DND-41 (cell line): ENCODE measurements at regions not wholly inside any gene's neighbourhood (a gene's known extent, or its start where the extent isn't known, plus 50 kb on each side); places are given as distances from the start of the nearest gene placed in this dataset.

Experiments
- ATAC-seq: fragments of 200-7000 bp; cut with Tn5 transposase; 3 replicates; pipeline ENCODE4 v1.9.1; 2021; ENCODE audit warnings: low read depth; ENCODE audit not compliant: insufficient read depth
- DNase-seq: peaks from one replicate; pipeline ENCODE4 v3.0.0-alpha.2; 2020
- H2AFZ ChIP-seq: 2 replicates; pipeline ENCODE4 v1.6.0; 2012; ENCODE audit warnings: low read depth, low read length
- H3K27ac ChIP-seq: 2 replicates; pipeline ENCODE4 v1.5.1; 2012; ENCODE audit warnings: low read length, inconsistent platforms
- H3K27me3 ChIP-seq: fragments of 200-600 bp; sonication (generic); 2 replicates; pipeline ENCODE4 v1.6.0; 2012; ENCODE audit warnings: low read length, mild to moderate bottlenecking, inconsistent platforms; ENCODE audit not compliant: insufficient read depth, poor library complexity
- H3K36me3 ChIP-seq: 2 replicates; pipeline ENCODE4 v1.5.1; 2012; ENCODE audit warnings: low read length, inconsistent platforms; ENCODE audit not compliant: insufficient read depth
- H3K4me1 ChIP-seq: 2 replicates; pipeline ENCODE4 v1.5.1; 2012; ENCODE audit warnings: mild to moderate bottlenecking, low read length; ENCODE audit not compliant: insufficient read depth
- H3K4me2 ChIP-seq: 2 replicates; pipeline ENCODE4 v1.6.0; 2012; ENCODE audit warnings: mild to moderate bottlenecking, moderate library complexity, low read length, inconsistent platforms; ENCODE audit not compliant: insufficient read depth
- H3K4me3 ChIP-seq, 2 experiments: fragments of 200-600 bp in 1 of 2; shearing (Covaris generic) in 1 of 2; 2 replicates each; pipeline ENCODE4 v1.5.1; 2012 to 2016; ENCODE audit warnings: inconsistent platforms in 2 of 2, low read length in 2 of 2, mild to moderate bottlenecking in 2 of 2, low read depth in 1 of 2, moderate library complexity in 1 of 2
- H3K79me2 ChIP-seq: 2 replicates; pipeline ENCODE4 v1.6.0; 2012; ENCODE audit warnings: low read length, inconsistent platforms; ENCODE audit not compliant: insufficient read depth
- H3K9ac ChIP-seq: 2 replicates; pipeline ENCODE4 v1.6.0; 2012; ENCODE audit warnings: low read depth, mild to moderate bottlenecking, inconsistent platforms, low read length, moderate library complexity
- H3K9me3 ChIP-seq: 2 replicates; pipeline ENCODE4 v1.5.1; 2012; ENCODE audit warnings: low read length, moderate library complexity, mild to moderate bottlenecking, inconsistent platforms; ENCODE audit not compliant: insufficient read depth, severe bottlenecking
- H4K20me1 ChIP-seq: 2 replicates; pipeline ENCODE4 v1.6.0; 2012; ENCODE audit warnings: low read length; ENCODE audit not compliant: insufficient read depth
- EZH2 ChIP-seq: IDR thresholded peaks from 3 replicates; pipeline ENCODE4 v1.6.1; 2012; ENCODE audit warnings: borderline replicate concordance, low read depth, mild to moderate bottlenecking, moderate library complexity, low read length, inconsistent platforms; ENCODE audit not compliant: severe bottlenecking
- TF ChIP-seq, protein P1 (sequence below): IDR thresholded peaks from 2 replicates; pipeline ENCODE4 v1.5.1; 2012; ENCODE audit warnings: borderline replicate concordance, low read length, moderate library complexity, mild to moderate bottlenecking; ENCODE audit not compliant: poor library complexity, severe bottlenecking; ENCODE audit errors: extremely low read depth

DNA sequence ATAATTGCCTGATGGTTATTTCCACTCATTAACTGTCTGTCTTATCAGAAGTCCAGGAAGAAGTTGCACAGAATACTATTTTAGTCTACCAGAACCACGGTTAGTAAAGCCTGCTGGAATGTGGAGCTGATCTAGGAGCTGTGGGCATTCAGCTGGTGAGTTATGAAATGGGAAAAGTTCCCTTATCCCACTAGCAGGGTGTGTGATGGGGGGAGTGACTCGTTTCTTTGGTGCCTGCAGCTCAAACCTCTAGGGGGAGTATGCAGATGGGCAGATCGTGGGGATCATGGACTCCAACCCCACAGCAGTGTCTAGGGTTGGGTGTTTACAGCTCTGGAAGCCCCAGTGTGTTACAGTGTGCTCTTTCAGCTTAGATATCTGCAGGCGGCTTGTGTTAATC is 305.7 kb upstream of the BOD1L1 start:
- ATAC-seq, result no peak
- H3K4me3 ChIP-seq, result no peak overlapping the region
- no peak overlapping the region for H3K4me2 ChIP-seq
- no peaks in the 10 kb centered on the region for H3K79me2 ChIP-seq
- no peaks in the 10 kb centered on the region for H4K20me1 ChIP-seq
- no peaks in the 10 kb centered on the region for H3K9me3 ChIP-seq
- no peaks in the 10 kb centered on the region for H3K36me3 ChIP-seq
- no peak overlapping the region for H3K27ac ChIP-seq
- TF ChIP-seq, protein P1, sequence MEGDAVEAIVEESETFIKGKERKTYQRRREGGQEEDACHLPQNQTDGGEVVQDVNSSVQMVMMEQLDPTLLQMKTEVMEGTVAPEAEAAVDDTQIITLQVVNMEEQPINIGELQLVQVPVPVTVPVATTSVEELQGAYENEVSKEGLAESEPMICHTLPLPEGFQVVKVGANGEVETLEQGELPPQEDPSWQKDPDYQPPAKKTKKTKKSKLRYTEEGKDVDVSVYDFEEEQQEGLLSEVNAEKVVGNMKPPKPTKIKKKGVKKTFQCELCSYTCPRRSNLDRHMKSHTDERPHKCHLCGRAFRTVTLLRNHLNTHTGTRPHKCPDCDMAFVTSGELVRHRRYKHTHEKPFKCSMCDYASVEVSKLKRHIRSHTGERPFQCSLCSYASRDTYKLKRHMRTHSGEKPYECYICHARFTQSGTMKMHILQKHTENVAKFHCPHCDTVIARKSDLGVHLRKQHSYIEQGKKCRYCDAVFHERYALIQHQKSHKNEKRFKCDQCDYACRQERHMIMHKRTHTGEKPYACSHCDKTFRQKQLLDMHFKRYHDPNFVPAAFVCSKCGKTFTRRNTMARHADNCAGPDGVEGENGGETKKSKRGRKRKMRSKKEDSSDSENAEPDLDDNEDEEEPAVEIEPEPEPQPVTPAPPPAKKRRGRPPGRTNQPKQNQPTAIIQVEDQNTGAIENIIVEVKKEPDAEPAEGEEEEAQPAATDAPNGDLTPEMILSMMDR, result peak; percentile 5
- TF ChIP-seq EZH2, result no peak
- no peaks in the 10 kb centered on the region for H3K27me3 ChIP-seq
- no peak overlapping the region for H2AFZ ChIP-seq
- DNase-seq, result no peak
- H3K9ac ChIP-seq, result no peak overlapping the region
- H3K4me1 ChIP-seq, result no peaks in the 10 kb centered on the region

DNA sequence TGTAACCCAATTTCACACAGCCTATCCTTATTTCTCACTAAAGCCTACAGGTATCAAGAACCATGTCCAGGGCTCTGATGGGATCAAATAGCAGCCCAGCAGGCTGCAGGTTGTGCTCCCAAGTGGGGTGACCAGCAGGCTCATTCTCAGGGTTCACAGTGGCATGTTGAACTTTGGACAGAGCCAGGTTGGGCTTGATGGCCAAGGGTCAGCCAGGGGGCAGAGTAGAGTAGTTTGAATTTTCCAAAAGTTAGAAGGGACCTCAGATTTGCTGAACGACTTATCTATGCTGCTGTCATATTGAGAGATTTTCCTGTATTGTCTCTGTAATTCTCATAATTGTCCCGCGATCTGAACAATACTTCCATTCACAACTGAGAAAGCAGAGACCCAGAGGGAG is 310.8 kb upstream of the BOD1L1 start:
- Histone ChIP-seq H4K20me1 (no peaks in the 10 kb centered on the region), H3K9me3 (no peaks in the 10 kb centered on the region), H3K9ac (no peak overlapping the region), H3K79me2 (no peaks in the 10 kb centered on the region), H2AFZ (no peak overlapping the region), H3K36me3 (no peaks in the 10 kb centered on the region), H3K4me3 (no peak overlapping the region), H3K27me3 (no peaks in the 10 kb centered on the region), H3K4me1 (no peaks in the 10 kb centered on the region), H3K4me2 (no peak overlapping the region), H3K27ac (no peak overlapping the region)
- TF ChIP-seq, protein P1, result no peak
- no peak for TF ChIP-seq EZH2
- DNase-seq (no peak), ATAC-seq (no peak)

DNA sequence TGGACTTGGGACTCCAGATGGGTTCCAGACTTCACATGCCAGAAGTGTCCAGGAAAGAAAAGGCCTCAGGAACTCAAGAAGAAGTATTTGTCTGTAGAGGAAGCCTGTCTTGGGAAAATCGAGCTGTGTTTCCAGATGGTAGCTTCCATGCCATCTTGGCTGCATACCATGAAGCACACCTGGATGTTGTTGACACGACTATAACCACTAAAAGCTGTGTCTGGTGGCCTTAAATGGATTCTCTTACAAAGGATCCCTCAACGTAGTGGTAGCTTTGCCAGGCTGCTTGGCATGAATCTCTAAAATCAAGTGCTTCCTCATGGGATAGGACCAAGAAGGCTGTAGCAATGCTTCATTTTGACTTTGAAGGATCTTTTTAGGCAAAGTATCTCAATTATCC is 313.4 kb upstream of the BOD1L1 start:
- no peak overlapping the region for H2AFZ ChIP-seq
- H3K4me3 ChIP-seq, result no peak overlapping the region
- TF ChIP-seq, protein P1, result no peak
- no peak for TF ChIP-seq EZH2
- no peak overlapping the region for H3K4me2 ChIP-seq
- no peaks in the 10 kb centered on the region for H3K27me3 ChIP-seq
- ATAC-seq, result no peak
- H3K9me3 ChIP-seq, result no peaks in the 10 kb centered on the region
- no peak overlapping the region for H3K27ac ChIP-seq
- no peaks in the 10 kb centered on the region for H3K36me3 ChIP-seq
- no peak for DNase-seq
- no peaks in the 10 kb centered on the region for H3K79me2 ChIP-seq
- H4K20me1 ChIP-seq, result no peaks in the 10 kb centered on the region
- H3K4me1 ChIP-seq, result no peaks in the 10 kb centered on the region
- H3K9ac ChIP-seq, result no peak overlapping the region

DNA sequence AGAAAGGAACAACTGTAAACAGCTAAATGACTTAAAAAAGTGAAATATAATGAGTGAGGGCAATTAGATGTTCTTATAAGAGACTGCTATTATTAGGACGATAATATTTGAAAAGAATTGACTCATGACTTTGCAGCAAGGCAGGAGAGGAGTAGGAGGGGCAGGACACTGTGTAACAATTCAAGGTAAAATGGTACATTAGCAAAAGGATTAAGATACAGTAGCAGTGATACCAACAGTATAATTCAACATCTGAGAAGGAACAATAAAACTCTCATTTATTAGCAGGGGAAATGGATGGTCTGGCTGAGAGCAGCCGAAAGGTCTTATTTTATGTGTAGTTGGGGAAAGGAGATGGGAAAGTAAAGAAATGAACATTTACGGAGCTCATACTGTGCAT is 315.5 kb upstream of the BOD1L1 start:
- Histone ChIP-seq H3K4me2 (no peak overlapping the region), H3K27ac (no peak overlapping the region), H4K20me1 (no peaks in the 10 kb centered on the region), H3K4me1 (no peaks in the 10 kb centered on the region), H3K9ac (no peak overlapping the region), H3K4me3 (no peak overlapping the region), H3K9me3 (no peaks in the 10 kb centered on the region), H3K79me2 (no peaks in the 10 kb centered on the region), H2AFZ (no peak overlapping the region), H3K27me3 (no peaks in the 10 kb centered on the region), H3K36me3 (no peaks in the 10 kb centered on the region)
- ATAC-seq (no peak), DNase-seq (no peak)
- no peak for TF ChIP-seq EZH2
- TF ChIP-seq, protein P1, result no peak
